ENCODE measurements at regions not wholly inside any gene's neighbourhood (a gene's known extent, or its start where the extent isn't known, plus 50 kb on each side); places are given as distances from the start of the nearest gene placed in this dataset.
"Not testable (repeated sequence)": the region's sequence is repeated elsewhere in the genome, so short reads cannot be mapped to it uniquely, and the experiment has no call there.

- DNase-seq (ENCODE audit: low read depth in 2 of 2): no peak
These were observed 51.0 kb upstream of the RCBTB2 start for GRCh38 chr13:48583859-48584311.

GRCh38 chr13:48585456-48585840, 52.6 kb upstream of the RCBTB2 start:
- no peak for DNase-seq (ENCODE audit: low read depth in 2 of 2)

- DNase-seq (ENCODE audit: low read depth in 2 of 2): no peak
These were observed 53.8 kb upstream of the RCBTB2 start for GRCh38 chr13:48586591-48587103.

GRCh38 chr13:48588120-48588519, 55.2 kb upstream of the RCBTB2 start:
- DNase-seq (ENCODE audit: low read depth in 2 of 2): no peak

- DNase-seq (ENCODE audit: low read depth in 2 of 2): no peak
These were observed 57.4 kb upstream of the RCBTB2 start for GRCh38 chr13:48590141-48590901.

- not testable (repeated sequence) for DNase-seq (ENCODE audit: low read depth in 2 of 2)
These were observed 58.4 kb upstream of the RCBTB2 start for GRCh38 chr13:48591124-48591872.

- DNase-seq (ENCODE audit: low read depth in 2 of 2): no peak
These were observed 59.2 kb upstream of the RCBTB2 start for GRCh38 chr13:48591889-48592687.

GRCh38 chr13:48592688-48593049, 59.8 kb upstream of the RCBTB2 start:
- no peak for DNase-seq (ENCODE audit: low read depth in 2 of 2)

GRCh38 chr13:48593536-48593935, 60.2 kb upstream of the CYSLTR2 start:
- DNase-seq (ENCODE audit: low read depth in 2 of 2): no peak

GRCh38 chr13:48594096-48594815, 59.5 kb upstream of the CYSLTR2 start:
- no peak for DNase-seq (ENCODE audit: low read depth in 2 of 2)

GRCh38 chr13:48595431-48596429, 58.0 kb upstream of the CYSLTR2 start:
- DNase-seq (ENCODE audit: low read depth in 2 of 2): peak; percentile 14 to 24

- no peak for DNase-seq (ENCODE audit: low read depth in 2 of 2)
These were observed 53.1 kb upstream of the CYSLTR2 start for GRCh38 chr13:48600374-48601364.

- no peak for DNase-seq (ENCODE audit: low read depth in 2 of 2)
These were observed 51.3 kb upstream of the CYSLTR2 start for GRCh38 chr13:48602296-48603016.

- no peak for DNase-seq (ENCODE audit: low read depth in 2 of 2)
These were observed 50.4 kb upstream of the CYSLTR2 start for GRCh38 chr13:48603375-48603774.

Measured in stimulated activated CD4-positive, alpha-beta T cell treated with anti-CD3 and anti-CD28 coated beads, Interleukin-12 subunit alpha, Interleukin-12 subunit beta, amount 100 ng/mL, for 24 hours (primary cell).